ENCODE measurements at regions not wholly inside any gene's neighbourhood (a gene's known extent, or its start where the extent isn't known, plus 50 kb on each side); places are given as distances from the start of the nearest gene placed in this dataset.

GRCh38 chr15:29467091-29467490, 197.5 kb upstream of the NSMCE3 start:
- WGBS (ENCODE audit: low lambda C conversion rate, missing lambda C conversion rate) = 96% methylated on average over 4 of the region's 4 CpGs
- H3K4me1 ChIP-seq (ENCODE audit: insufficient read depth) = peaks cover 10% of the 10 kb centered on the region
- TF ChIP-seq EZH2 (IDR thresholded peaks at IDR 0.05; ENCODE audit: borderline replicate concordance) = no peak
- TF ChIP-seq CTCF (IDR thresholded peaks at IDR 0.05; ENCODE audit: poor library complexity) = no peak
- TF ChIP-seq EZH2phosphoT487 (IDR thresholded peaks at IDR 0.05; ENCODE audit: low read depth, severe bottlenecking, unreplicated experiment) = no peak
- H3K4me3 ChIP-seq = no peak overlapping the region
- no peaks in the 10 kb centered on the region for H3K79me2 ChIP-seq
- H4K20me1 ChIP-seq (ENCODE audit: insufficient read depth, poor library complexity, severe bottlenecking) = no peaks in the 10 kb centered on the region
- no peak overlapping the region for H3K4me2 ChIP-seq
- no peaks in the 10 kb centered on the region for H3K9me2 ChIP-seq (replicated peaks; ENCODE audit: insufficient read depth)
- H3K36me3 ChIP-seq (replicated peaks; ENCODE audit: insufficient read depth, low read depth) = no peaks in the 10 kb centered on the region
- no peaks in the 10 kb centered on the region for H3K9me3 ChIP-seq (ENCODE audit: low read depth)
- DNase-seq (ENCODE audit: low spot score) = no peak
- H3K27me3 ChIP-seq = no peaks in the 10 kb centered on the region
- H3K27ac ChIP-seq = no peak overlapping the region
- no peak overlapping the region for H2AFZ ChIP-seq

- TF ChIP-seq CTCF (IDR thresholded peaks at IDR 0.05; ENCODE audit: poor library complexity) (no peak), EZH2 (IDR thresholded peaks at IDR 0.05; ENCODE audit: borderline replicate concordance) (no peak), EZH2phosphoT487 (IDR thresholded peaks at IDR 0.05; ENCODE audit: low read depth, severe bottlenecking, unreplicated experiment) (no peak)
- Histone ChIP-seq H3K9me3 (ENCODE audit: low read depth) (no peaks in the 10 kb centered on the region), H3K27ac (no peak overlapping the region), H3K36me3 (replicated peaks; ENCODE audit: insufficient read depth, low read depth) (no peaks in the 10 kb centered on the region), H3K27me3 (no peaks in the 10 kb centered on the region), H3K79me2 (no peaks in the 10 kb centered on the region), H3K4me1 (ENCODE audit: insufficient read depth) (peaks cover 9% of the 10 kb centered on the region), H4K20me1 (ENCODE audit: insufficient read depth, poor library complexity, severe bottlenecking) (no peaks in the 10 kb centered on the region), H3K4me3 (no peak overlapping the region), H3K4me2 (no peak overlapping the region), H2AFZ (no peak overlapping the region), H3K9me2 (replicated peaks; ENCODE audit: insufficient read depth) (no peaks in the 10 kb centered on the region)
- DNase-seq (ENCODE audit: low spot score) = no peak
- 94% methylated on average over 3 of the region's 4 CpGs for WGBS (ENCODE audit: low lambda C conversion rate, missing lambda C conversion rate)
Measured at GRCh38 chr15:29466292-29466691, 196.7 kb upstream of the NSMCE3 start.

- H4K20me1 ChIP-seq (ENCODE audit: insufficient read depth, poor library complexity, severe bottlenecking) = no peaks in the 10 kb centered on the region
- H2AFZ ChIP-seq = no peak overlapping the region
- DNase-seq (ENCODE audit: low spot score) = no peak
- H3K36me3 ChIP-seq (replicated peaks; ENCODE audit: insufficient read depth, low read depth) = no peaks in the 10 kb centered on the region
- H3K4me3 ChIP-seq = no peak overlapping the region
- no peaks in the 10 kb centered on the region for H3K27me3 ChIP-seq
- 86% methylated on average over 6 of the region's 6 CpGs for WGBS (ENCODE audit: low lambda C conversion rate, missing lambda C conversion rate)
- no peaks in the 10 kb centered on the region for H3K9me2 ChIP-seq (replicated peaks; ENCODE audit: insufficient read depth)
- H3K4me2 ChIP-seq = no peak overlapping the region
- H3K79me2 ChIP-seq = no peaks in the 10 kb centered on the region
- H3K9me3 ChIP-seq (ENCODE audit: low read depth) = no peaks in the 10 kb centered on the region
- no peak overlapping the region for H3K27ac ChIP-seq
- peaks cover 5% of the 10 kb centered on the region for H3K4me1 ChIP-seq (ENCODE audit: insufficient read depth)
- TF ChIP-seq CTCF (IDR thresholded peaks at IDR 0.05; ENCODE audit: poor library complexity) (no peak), EZH2phosphoT487 (IDR thresholded peaks at IDR 0.05; ENCODE audit: low read depth, severe bottlenecking, unreplicated experiment) (no peak), EZH2 (IDR thresholded peaks at IDR 0.05; ENCODE audit: borderline replicate concordance) (no peak)
Measured at GRCh38 chr15:29465816-29466215, 196.2 kb upstream of the NSMCE3 start.

- WGBS (ENCODE audit: low lambda C conversion rate, missing lambda C conversion rate) = 87% methylated on average over 3 of the region's 3 CpGs
- no peaks in the 10 kb centered on the region for H3K36me3 ChIP-seq (replicated peaks; ENCODE audit: insufficient read depth, low read depth)
- H3K4me2 ChIP-seq = no peak overlapping the region
- TF ChIP-seq EZH2 (IDR thresholded peaks at IDR 0.05; ENCODE audit: borderline replicate concordance) = no peak
- no peaks in the 10 kb centered on the region for H3K4me1 ChIP-seq (ENCODE audit: insufficient read depth)
- H3K4me3 ChIP-seq = no peak overlapping the region
- H3K27ac ChIP-seq = no peak overlapping the region
- H2AFZ ChIP-seq = no peak overlapping the region
- no peaks in the 10 kb centered on the region for H3K9me2 ChIP-seq (replicated peaks; ENCODE audit: insufficient read depth)
- DNase-seq (ENCODE audit: low spot score) = no peak
- no peaks in the 10 kb centered on the region for H3K79me2 ChIP-seq
- H3K27me3 ChIP-seq = no peaks in the 10 kb centered on the region
- H3K9me3 ChIP-seq (ENCODE audit: low read depth) = no peaks in the 10 kb centered on the region
- H4K20me1 ChIP-seq (ENCODE audit: insufficient read depth, poor library complexity, severe bottlenecking) = no peaks in the 10 kb centered on the region
Measured at GRCh38 chr15:29465196-29465595, 195.6 kb upstream of the NSMCE3 start.
